Activated T-cell treated with anti-CD3 and anti-CD28 coated beads for 24 hours (primary cell): ENCODE measurements at regions not wholly inside any gene's neighbourhood (a gene's known extent, or its start where the extent isn't known, plus 50 kb on each side); places are given as distances from the start of the nearest gene placed in this dataset.
"Not testable (repeated sequence)": the region's sequence is repeated elsewhere in the genome, so short reads cannot be mapped to it uniquely, and the experiment has no call there.

Experiments
- DNase-seq: peaks from one replicate; pipeline ENCODE4 v3.0.0-alpha.2; 2020; ENCODE audit warnings: low read depth

DNA sequence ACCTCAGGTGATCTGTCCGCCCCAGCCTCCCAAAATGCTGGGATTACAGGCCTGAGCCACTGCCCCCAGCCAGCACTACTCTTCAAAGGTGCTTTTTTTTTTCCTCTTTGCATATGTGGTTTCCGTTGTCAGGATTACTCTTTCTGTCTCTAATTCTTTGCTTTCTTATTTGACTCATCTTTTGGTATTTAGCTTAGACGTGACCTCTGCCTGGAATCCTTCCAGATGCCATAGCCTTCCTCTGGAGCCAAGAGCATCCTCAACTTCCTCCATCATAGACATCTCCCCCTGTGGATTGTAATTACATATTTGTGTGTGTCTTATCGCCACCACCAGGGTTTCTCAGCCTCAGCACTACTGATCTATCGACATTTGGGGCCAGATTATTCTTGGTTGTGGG is 84.4 kb upstream of the XYLT1 start:
- no peak for DNase-seq

GRCh38 chr16:17552351-17552750 is 81.6 kb upstream of the XYLT1 start:
- no peak for DNase-seq

GRCh38 chr16:17551682-17552081 is 80.9 kb upstream of the XYLT1 start:
- not testable (repeated sequence) for DNase-seq

DNA sequence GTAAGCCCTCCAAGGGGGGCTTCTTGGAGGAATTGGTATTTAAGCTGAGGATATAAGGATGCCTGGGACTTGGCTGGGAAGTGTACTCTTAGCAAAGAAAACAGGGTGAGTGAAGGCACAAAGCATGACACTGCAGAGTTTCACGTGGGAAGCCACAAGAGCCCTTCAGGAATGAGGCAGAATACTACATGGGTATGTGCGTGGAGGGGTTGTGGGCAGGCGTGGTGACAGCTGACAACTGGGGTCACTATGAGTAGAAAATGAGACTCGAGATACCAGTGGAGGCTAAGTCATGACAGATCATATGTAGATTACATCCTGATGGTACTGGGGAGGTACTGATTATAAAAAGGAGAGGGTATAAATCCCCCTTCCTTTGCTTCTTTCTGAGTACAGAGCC is 78.1 kb upstream of the XYLT1 start:
- DNase-seq: no peak

DNA sequence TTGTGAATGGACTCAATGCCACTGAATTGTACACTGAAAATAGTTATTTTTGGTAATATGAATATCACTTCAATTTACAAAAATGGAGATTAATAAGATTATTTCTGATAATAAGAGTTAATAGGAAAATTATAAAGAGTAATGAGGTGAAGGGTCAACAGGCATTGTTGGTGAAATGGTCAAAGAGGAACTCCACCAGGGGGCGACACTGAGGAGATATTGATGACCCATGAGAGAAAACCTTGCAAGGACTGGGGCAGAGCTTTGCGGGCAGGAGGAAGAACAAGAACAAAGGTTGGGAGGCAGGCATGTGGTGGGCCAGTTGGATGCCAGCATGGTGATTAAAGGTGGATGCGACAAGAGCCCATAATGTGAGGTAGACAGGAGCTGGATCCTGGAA is 74.0 kb upstream of the XYLT1 start:
- no peak for DNase-seq

- no peak for DNase-seq
Observed at GRCh38 chr16:17544304-17544703, 73.5 kb upstream of the XYLT1 start.

DNA sequence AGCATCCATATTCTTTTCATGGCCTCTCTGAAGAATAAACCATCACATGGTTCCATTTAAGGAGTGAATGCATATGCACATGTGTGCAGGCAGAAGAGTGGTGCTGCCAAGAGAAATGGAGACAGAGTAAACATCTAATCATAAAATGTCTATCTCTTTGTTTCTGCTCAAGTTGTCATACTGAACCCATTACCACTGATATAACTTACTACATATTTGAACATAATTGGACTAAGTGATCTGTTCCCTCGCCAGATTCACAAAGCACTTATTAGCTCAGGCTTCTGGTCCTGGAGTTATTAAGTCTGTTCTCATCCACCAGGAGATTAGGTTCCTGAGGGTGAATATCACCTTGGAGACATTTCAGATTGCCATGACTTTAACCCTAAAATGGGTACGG is 72.3 kb upstream of the XYLT1 start:
- DNase-seq: no peak

- no peak for DNase-seq
Observed at GRCh38 chr16:17541324-17541723, 70.6 kb upstream of the XYLT1 start.

- DNase-seq: no peak
Observed at GRCh38 chr16:17538927-17539326, 68.2 kb upstream of the XYLT1 start.

- no peak for DNase-seq
Observed at GRCh38 chr16:17532338-17532995, 61.7 kb upstream of the XYLT1 start.

DNA sequence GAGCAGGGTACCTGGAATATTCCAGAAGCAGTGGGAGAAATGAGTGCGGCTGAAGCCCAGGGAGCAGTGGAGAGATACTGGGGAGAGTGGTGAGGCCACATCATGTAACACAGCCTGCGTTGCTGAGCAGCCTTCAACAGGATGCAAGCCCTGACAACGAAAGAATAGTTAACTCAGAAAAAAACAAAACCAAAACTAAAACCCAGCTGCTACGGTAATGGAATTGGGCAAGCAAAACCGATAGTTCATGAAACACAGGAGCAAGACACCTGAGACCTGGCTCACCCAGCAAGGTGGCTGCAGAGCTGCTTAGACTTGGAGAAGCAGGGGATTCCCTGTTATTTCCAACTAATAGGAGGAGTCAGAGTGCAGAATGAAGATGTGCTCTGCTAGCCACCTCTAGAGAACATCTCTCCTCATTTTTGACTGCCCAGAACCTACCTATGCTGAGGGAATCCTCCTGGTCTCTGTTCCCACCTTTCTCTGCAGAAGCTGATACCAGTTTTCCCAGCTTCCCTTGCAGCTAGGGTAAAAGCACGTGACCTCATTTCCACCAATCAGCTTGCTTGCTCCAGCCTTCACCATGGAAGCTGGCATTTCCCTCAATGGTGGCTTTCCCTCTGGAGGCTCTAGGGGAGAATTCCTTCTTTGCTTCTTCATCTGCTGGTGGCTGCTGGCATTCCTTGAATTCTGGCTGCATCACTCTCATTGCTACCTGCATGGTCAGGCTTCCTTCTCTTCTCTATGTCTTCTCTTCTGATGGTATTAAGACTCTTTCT is 59.4 kb upstream of the XYLT1 start:
- peak; percentile 3 for DNase-seq

DNA sequence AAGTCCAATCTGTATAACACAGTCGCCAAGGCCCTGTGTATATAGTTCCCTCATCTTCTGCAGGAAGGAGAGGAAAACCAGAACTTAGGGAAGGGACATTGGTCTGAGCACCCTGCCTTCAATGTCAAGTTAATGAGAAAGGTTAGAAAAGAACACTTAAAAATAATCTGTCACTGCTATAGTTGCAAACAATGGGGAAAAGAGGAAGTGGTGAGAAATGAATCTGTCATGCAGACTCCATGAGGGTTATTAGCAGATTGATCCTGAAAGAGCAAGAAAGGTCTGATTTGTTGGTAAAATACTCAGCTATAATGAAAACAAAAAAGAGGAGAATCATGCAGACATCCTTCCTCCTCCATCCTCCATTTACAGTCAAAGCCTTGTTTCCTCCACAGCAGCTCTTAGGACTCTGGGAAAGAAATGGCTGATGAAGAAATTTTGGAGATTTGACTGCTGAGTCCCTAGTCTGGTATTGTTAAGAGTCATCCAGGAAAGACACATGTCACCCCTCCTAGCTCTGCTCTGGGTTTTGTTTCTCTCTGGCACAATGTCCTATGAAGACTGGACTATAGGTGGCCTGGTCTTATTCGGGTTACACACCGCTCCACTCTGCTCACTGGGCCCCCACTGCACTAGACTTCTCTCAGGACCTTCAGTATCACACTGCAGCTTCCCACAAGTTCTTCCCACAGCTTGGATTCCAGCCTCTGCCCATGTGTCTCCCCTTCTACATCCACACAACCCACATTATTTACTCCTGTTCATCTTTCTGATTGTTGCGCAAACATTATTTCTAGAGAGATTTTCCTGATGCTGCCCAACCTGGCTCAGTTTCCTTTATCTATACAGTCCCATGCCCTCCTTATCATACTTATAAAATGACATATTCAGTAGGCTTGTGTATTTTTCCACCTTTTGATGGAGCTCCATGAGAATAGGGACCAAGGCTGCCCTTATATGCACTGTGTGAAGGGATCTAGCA is 56.5 kb upstream of the XYLT1 start:
- no peak for DNase-seq

GRCh38 chr16:17524656-17525055 is 53.9 kb upstream of the XYLT1 start:
- no peak for DNase-seq

- no peak for DNase-seq
Observed at GRCh38 chr16:17520561-17520960, 49.8 kb upstream of the XYLT1 start.
